ENCODE measurements at regions not wholly inside any gene's neighbourhood (a gene's known extent, or its start where the extent isn't known, plus 50 kb on each side); places are given as distances from the start of the nearest gene placed in this dataset.

DNA sequence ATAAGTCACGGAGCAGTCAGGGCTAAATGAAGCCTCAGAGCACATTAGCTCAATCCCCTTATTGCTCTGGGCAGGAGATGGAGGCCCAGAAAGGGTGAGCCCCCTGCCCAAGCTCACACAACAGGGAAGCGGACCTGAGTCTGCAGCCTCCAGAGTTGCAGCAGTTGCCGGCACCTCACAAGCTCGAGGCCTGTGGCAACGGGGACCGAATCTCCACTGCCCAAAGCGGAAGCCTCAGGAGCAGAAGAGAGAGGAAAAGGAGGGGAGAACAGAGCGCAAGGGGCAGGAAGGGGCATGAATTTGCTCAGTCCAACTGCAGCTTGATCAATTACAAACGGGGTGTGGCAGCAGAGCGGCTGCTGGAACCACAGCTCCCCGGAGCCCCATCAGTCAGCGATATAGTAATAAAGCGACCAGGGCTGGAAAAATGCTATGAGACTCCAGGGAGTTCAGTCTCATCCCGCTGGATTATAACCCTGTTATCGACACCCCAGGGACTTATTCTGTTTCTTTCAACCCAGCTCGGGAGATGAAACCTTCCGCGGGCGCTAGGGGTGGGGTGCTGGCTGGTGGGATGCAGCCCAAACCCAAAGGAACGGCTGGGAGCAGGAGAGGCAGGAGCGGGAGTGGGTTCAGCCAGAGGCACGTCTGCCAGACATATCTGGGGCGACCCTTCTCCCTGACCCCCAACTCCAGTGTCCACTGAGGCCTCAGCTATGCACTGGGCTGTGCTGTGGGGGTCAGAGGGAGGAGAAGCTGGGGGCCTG lies 219.7 kb upstream of the LINGO1 start:
- TF ChIP-seq REST (IDR thresholded peaks at IDR 0.05; ENCODE audit: insufficient read depth in 1 of 2, low read depth in 2 of 2, low read length in 2 of 2) = no peak
- no peak for TF ChIP-seq POLR2AphosphoS5 (IDR thresholded peaks at IDR 0.05; ENCODE audit: low read depth, low read length)
- no peak for TF ChIP-seq TAF1 (IDR thresholded peaks at IDR 0.05; ENCODE audit: borderline replicate concordance, insufficient read depth, low read length)

Data from PFSK-1 (cell line).